Parathyroid adenoma (tissue), 2 donors: ENCODE measurements at regions not wholly inside any gene's neighbourhood (a gene's known extent, or its start where the extent isn't known, plus 50 kb on each side); places are given as distances from the start of the nearest gene placed in this dataset.

Experiments used
- H2AFZ ChIP-seq: fragments of 300-600 bp; sonication (generic); one replicate; pipeline ENCODE4 v1.7.0; 2017; ENCODE audit warnings: antibody characterized with exemption, mild to moderate bottlenecking
- H3K27ac ChIP-seq: fragments of 300-600 bp; sonication (generic); one replicate; pipeline ENCODE4 v1.7.0; 2017
- H3K27me3 ChIP-seq: fragments of 300-600 bp; sonication (generic); one replicate; pipeline ENCODE4 v1.7.0; 2017; ENCODE audit warnings: low read length; ENCODE audit not compliant: control insufficient read depth, insufficient read depth
- H3K36me3 ChIP-seq: fragments of 300-600 bp; sonication (generic); one replicate; pipeline ENCODE4 v1.7.0; 2017; ENCODE audit warnings: low read length; ENCODE audit not compliant: control insufficient read depth, insufficient read depth
- H3K4me1 ChIP-seq: fragments of 300-600 bp; sonication (generic); one replicate; pipeline ENCODE4 v1.7.0; 2017; ENCODE audit warnings: control low read depth
- H3K4me2 ChIP-seq: fragments of 300-600 bp; sonication (generic); one replicate; pipeline ENCODE4 v1.7.0; 2017; ENCODE audit warnings: low read length
- H3K4me3 ChIP-seq: fragments of 300-600 bp; sonication (generic); one replicate; pipeline ENCODE4 v1.7.0; 2017; ENCODE audit warnings: low read depth, low read length
- H3K79me2 ChIP-seq: fragments of 300-600 bp; sonication (generic); one replicate; pipeline ENCODE4 v1.7.0; 2017; ENCODE audit warnings: control low read depth
- H3K9ac ChIP-seq: fragments of 300-600 bp; sonication (generic); one replicate; pipeline ENCODE4 v1.7.0; 2017; ENCODE audit warnings: mild to moderate bottlenecking
- H3K9me3 ChIP-seq: fragments of 300-600 bp; sonication (generic); one replicate; pipeline ENCODE4 v1.7.0; 2017; ENCODE audit warnings: low read length; ENCODE audit not compliant: control insufficient read depth
- CTCF ChIP-seq: fragments of 300-600 bp; sonication (generic); IDR thresholded peaks from one replicate; pipeline ENCODE4 v1.7.0; 2017; ENCODE audit warnings: antibody characterized with exemption, mild to moderate bottlenecking
- donor health status: primary hyperparathyroidism.

- H3K4me3 ChIP-seq = no peak overlapping the region
- H2AFZ ChIP-seq = no peak overlapping the region
- no peaks in the 10 kb centered on the region for H3K9me3 ChIP-seq
- H3K4me1 ChIP-seq = no peaks in the 10 kb centered on the region
- TF ChIP-seq CTCF = no peak
- no peak overlapping the region for H3K4me2 ChIP-seq
- H3K36me3 ChIP-seq = no peaks in the 10 kb centered on the region
- H3K27me3 ChIP-seq = no peaks in the 10 kb centered on the region
- H3K79me2 ChIP-seq = no peaks in the 10 kb centered on the region
- H3K27ac ChIP-seq = no peak overlapping the region
- H3K9ac ChIP-seq = no peak overlapping the region
These were observed 50.4 kb upstream of the NEO1 start for GRCh38 chr15:73001840-73002239.

GRCh38 chr15:73000293-73000692 lies 52.0 kb upstream of the NEO1 start:
- H3K27me3 ChIP-seq = no peaks in the 10 kb centered on the region
- TF ChIP-seq CTCF = no peak
- no peaks in the 10 kb centered on the region for H3K4me1 ChIP-seq
- peak overlapping the region; percentile 23 for H3K4me2 ChIP-seq
- H3K36me3 ChIP-seq = no peaks in the 10 kb centered on the region
- no peaks in the 10 kb centered on the region for H3K79me2 ChIP-seq
- no peaks in the 10 kb centered on the region for H3K9me3 ChIP-seq
- H3K27ac ChIP-seq = no peak overlapping the region
- no peak overlapping the region for H3K9ac ChIP-seq
- H3K4me3 ChIP-seq = no peak overlapping the region
- no peak overlapping the region for H2AFZ ChIP-seq

- Histone ChIP-seq H3K9me3 (no peaks in the 10 kb centered on the region), H3K9ac (no peak overlapping the region), H3K36me3 (no peaks in the 10 kb centered on the region), H2AFZ (no peak overlapping the region), H3K27me3 (no peaks in the 10 kb centered on the region), H3K79me2 (no peaks in the 10 kb centered on the region), H3K4me3 (no peak overlapping the region), H3K4me1 (no peaks in the 10 kb centered on the region), H3K4me2 (no peak overlapping the region), H3K27ac (no peak overlapping the region)
- no peak for TF ChIP-seq CTCF
These were observed 52.7 kb upstream of the NEO1 start for GRCh38 chr15:72999586-72999985.

GRCh38 chr15:72998681-72999466 lies 53.4 kb upstream of the NEO1 start:
- Histone ChIP-seq H2AFZ (no peak overlapping the region), H3K9ac (no peak overlapping the region), H3K4me2 (no peak overlapping the region), H3K27me3 (no peaks in the 10 kb centered on the region), H3K4me1 (no peaks in the 10 kb centered on the region), H3K9me3 (no peaks in the 10 kb centered on the region), H3K79me2 (no peaks in the 10 kb centered on the region), H3K4me3 (no peak overlapping the region), H3K27ac (no peak overlapping the region), H3K36me3 (no peaks in the 10 kb centered on the region)
- no peak for TF ChIP-seq CTCF

- Histone ChIP-seq H3K4me3 (no peak overlapping the region), H3K36me3 (no peaks in the 10 kb centered on the region), H3K4me1 (no peaks in the 10 kb centered on the region), H2AFZ (no peak overlapping the region), H3K27me3 (no peaks in the 10 kb centered on the region), H3K9ac (no peak overlapping the region), H3K9me3 (no peaks in the 10 kb centered on the region), H3K4me2 (no peak overlapping the region), H3K79me2 (no peaks in the 10 kb centered on the region), H3K27ac (no peak overlapping the region)
- no peak for TF ChIP-seq CTCF
These were observed 54.0 kb upstream of the NEO1 start for GRCh38 chr15:72998226-72998625.
